Keratinocyte (primary cell): ENCODE measurements at regions not wholly inside any gene's neighbourhood (a gene's known extent, or its start where the extent isn't known, plus 50 kb on each side); places are given as distances from the start of the nearest gene placed in this dataset.

ENCODE experiments used
- DNase-seq: peaks from one replicate; pipeline ENCODE4 v3.0.0-alpha.2; 2011; ENCODE audit warnings: low read depth, missing footprints, low spot score
- FAIRE-seq: peaks from 2 replicates; lab custom pipeline; 2011; peaks lifted over from hg19 to GRCh38; lab: Jason Lieb, UNC
- H2AFZ ChIP-seq: 2 replicates; pipeline ENCODE4 v1.6.0; 2012; ENCODE audit warnings: low read length, control low read depth, inconsistent platforms; ENCODE audit not compliant: control insufficient read depth
- H3K27ac ChIP-seq: 2 replicates; pipeline ENCODE4 v1.5.1; 2011; ENCODE audit warnings: low read length; ENCODE audit not compliant: control insufficient read depth, insufficient read depth
- H3K27me3 ChIP-seq: 3 replicates; pipeline ENCODE4 v1.6.0; 2011; ENCODE audit warnings: low read length; ENCODE audit not compliant: control insufficient read depth, insufficient read depth; ENCODE audit errors: extremely low read depth
- H3K36me3 ChIP-seq, 2 experiments: 2 replicates in 1 of 2; 3 replicates in 1 of 2; pipeline ENCODE4 v1.5.1; 2011; ENCODE audit warnings: low read length in 2 of 2, mild to moderate bottlenecking in 1 of 2; ENCODE audit not compliant: control insufficient read depth in 2 of 2, insufficient read depth in 2 of 2; ENCODE audit errors: extremely low read depth in 1 of 2
- H3K4me1 ChIP-seq: 3 replicates; pipeline ENCODE4 v1.5.1; 2011; ENCODE audit warnings: low read length; ENCODE audit not compliant: control insufficient read depth, insufficient read depth; ENCODE audit errors: extremely low read depth
- H3K4me2 ChIP-seq: 3 replicates; pipeline ENCODE4 v1.6.0; 2011; ENCODE audit warnings: low read depth, low read length; ENCODE audit not compliant: control insufficient read depth, insufficient read depth; ENCODE audit errors: extremely low read depth
- H3K4me3 ChIP-seq, 3 experiments: fragments of 200-600 bp in 1 of 3; sonication (generic) in 1 of 3; 2 replicates in 2 of 3; 3 replicates in 1 of 3; pipeline ENCODE4 v1.5.1; 2011 to 2016; ENCODE audit warnings: low read length in 3 of 3, mild to moderate bottlenecking in 3 of 3, control low read depth in 2 of 3, inconsistent platforms in 1 of 3, low read depth in 1 of 3, mixed read lengths in 1 of 3, mixed run types in 1 of 3, moderate library complexity in 1 of 3; ENCODE audit not compliant: control insufficient read depth in 2 of 3, insufficient read depth in 2 of 3; ENCODE audit errors: extremely low read depth in 1 of 3
- H3K79me2 ChIP-seq: 2 replicates; pipeline ENCODE4 v1.6.0; 2012; ENCODE audit warnings: low read length; ENCODE audit not compliant: control insufficient read depth, insufficient read depth
- H3K9ac ChIP-seq: 3 replicates; pipeline ENCODE4 v1.6.0; 2011; ENCODE audit warnings: low read length; ENCODE audit not compliant: control insufficient read depth, insufficient read depth; ENCODE audit errors: extremely low read depth
- H3K9me1 ChIP-seq: 3 replicates; pipeline ENCODE4 v1.6.0; 2011; ENCODE audit warnings: low read length; ENCODE audit not compliant: control insufficient read depth, insufficient read depth; ENCODE audit errors: extremely low read depth
- H3K9me3 ChIP-seq: 2 replicates; pipeline ENCODE4 v1.5.1; 2012; ENCODE audit warnings: low read depth, low read length; ENCODE audit not compliant: control insufficient read depth
- H4K20me1 ChIP-seq: 3 replicates; pipeline ENCODE4 v1.6.0; 2011; ENCODE audit warnings: low read length; ENCODE audit not compliant: control insufficient read depth, insufficient read depth; ENCODE audit errors: extremely low read depth
- CTCF ChIP-seq, 3 experiments: IDR thresholded peaks in 1 of 3; conservative IDR thresholded peaks in 1 of 3; optimal IDR thresholded peaks in 1 of 3; 2 replicates in 2 of 3; 3 replicates in 1 of 3; pipeline versions ENCODE3 to v1.5.1; 2011; ENCODE audit warnings: low read length in 3 of 3, mild to moderate bottlenecking in 3 of 3, moderate library complexity in 2 of 3, control low read depth in 1 of 3, inconsistent platforms in 1 of 3; ENCODE audit not compliant: insufficient read depth in 2 of 3; ENCODE audit errors: extremely low read depth in 1 of 3
- EZH2 ChIP-seq: IDR thresholded peaks from one replicate; pipeline ENCODE4 v1.6.1; 2012; ENCODE audit warnings: inconsistent platforms, mild to moderate bottlenecking, low read length, moderate library complexity
- dilution Hi-C: fragments of 300-500 bp; cut with MboI; formaldehyde crosslinking; loops from one replicate; pipeline ENCODE4 v1.7.0; 2020; ENCODE audit warnings: low sequenced_read_pairs; ENCODE audit not compliant: extremely low pct_ligation_motif_present

DNA sequence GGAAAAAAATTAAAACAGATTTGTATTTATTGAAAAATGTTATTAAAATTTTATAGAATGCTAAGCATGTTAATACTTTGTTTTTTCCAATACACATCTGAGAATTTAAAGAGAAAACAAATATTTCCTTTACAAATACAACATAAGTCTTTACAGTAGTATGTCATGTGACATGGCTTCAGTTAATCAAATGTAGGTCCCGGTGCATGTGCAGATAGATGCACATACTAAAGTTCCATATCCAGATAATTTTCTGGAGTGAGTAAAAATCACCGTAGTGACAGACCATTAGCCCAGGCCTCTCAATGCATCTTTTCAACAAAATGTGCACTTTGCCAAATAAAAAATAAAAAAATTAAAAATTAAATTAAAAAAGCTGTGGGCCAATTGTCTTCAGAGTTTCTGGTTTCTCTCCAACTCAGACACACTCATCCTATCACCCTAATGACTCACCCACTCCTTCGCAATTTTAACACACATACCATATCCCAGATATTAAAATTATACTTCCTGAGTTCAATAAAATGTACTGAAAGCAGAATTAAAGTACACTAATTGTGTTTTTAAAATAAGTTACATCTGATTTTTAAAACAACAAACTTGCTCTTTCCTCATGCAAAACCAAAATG is 508.1 kb downstream of the NR2F1-AS1 start:
- no peak for DNase-seq
- no peak overlapping the region for H2AFZ ChIP-seq
- no peak for FAIRE-seq
- no peaks in the 10 kb centered on the region for H3K36me3 ChIP-seq
- no peak overlapping the region for H3K9ac ChIP-seq
- no peak overlapping the region for H3K27ac ChIP-seq
- no peaks in the 10 kb centered on the region for H4K20me1 ChIP-seq
- H3K9me1 ChIP-seq, result no peaks in the 10 kb centered on the region
- H3K4me1 ChIP-seq, result peaks cover 6% of the 10 kb centered on the region
- dilution Hi-C loops, result no loop called here
- TF ChIP-seq CTCF (optimal IDR thresholded peaks at IDR 0.05 in 1 of 3, IDR thresholded peaks at IDR 0.05 in 1 of 3, conservative IDR thresholded peaks at IDR 0.05 in 1 of 3; ENCODE audit: extremely low read depth in 1 of 3, insufficient read depth in 2 of 3, low read length in 3 of 3) (no peak), EZH2 (no peak)
- no peaks in the 10 kb centered on the region for H3K9me3 ChIP-seq
- peak overlapping the region; percentile 40 for H3K4me2 ChIP-seq
- H3K79me2 ChIP-seq, result no peaks in the 10 kb centered on the region
- no peaks in the 10 kb centered on the region for H3K27me3 ChIP-seq
- H3K4me3 ChIP-seq, result no peak overlapping the region

DNA sequence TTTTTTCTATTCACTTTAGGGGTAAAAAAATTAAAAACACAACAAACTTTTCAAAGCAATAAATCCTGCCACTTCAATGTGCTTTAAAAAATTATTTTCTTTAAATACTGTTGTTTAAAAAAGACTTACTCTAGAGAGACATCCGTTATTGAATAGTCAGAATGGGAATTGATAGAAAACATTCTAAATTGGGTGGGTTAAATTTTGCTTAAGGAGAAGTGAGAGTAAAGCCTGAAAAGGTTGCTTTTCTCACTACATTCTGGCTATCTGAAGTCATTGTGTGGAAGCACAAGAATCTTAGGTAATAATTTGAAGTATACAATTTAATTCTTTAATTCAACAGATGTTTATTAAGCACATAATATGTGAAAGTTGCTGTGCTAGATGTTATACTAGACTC is 509.3 kb downstream of the NR2F1-AS1 start:
- Histone ChIP-seq H3K27me3 (no peaks in the 10 kb centered on the region), H3K9ac (no peak overlapping the region), H4K20me1 (no peaks in the 10 kb centered on the region), H3K79me2 (no peaks in the 10 kb centered on the region), H3K4me1 (peaks cover 6% of the 10 kb centered on the region), H3K4me3 (no peak overlapping the region), H2AFZ (no peak overlapping the region), H3K9me3 (no peaks in the 10 kb centered on the region), H3K36me3 (no peaks in the 10 kb centered on the region), H3K9me1 (no peaks in the 10 kb centered on the region), H3K27ac (no peak overlapping the region), H3K4me2 (no peak overlapping the region)
- dilution Hi-C loops, result no loop called here
- no peak for TF ChIP-seq EZH2
- no peak for TF ChIP-seq CTCF (optimal IDR thresholded peaks at IDR 0.05 in 1 of 3, IDR thresholded peaks at IDR 0.05 in 1 of 3, conservative IDR thresholded peaks at IDR 0.05 in 1 of 3; ENCODE audit: extremely low read depth in 1 of 3, insufficient read depth in 2 of 3, low read length in 3 of 3)
- DNase-seq (no peak), FAIRE-seq (no peak)
